Skeletal muscle tissue (tissue), 3 donors: ENCODE measurements at regions not wholly inside any gene's neighbourhood (a gene's known extent, or its start where the extent isn't known, plus 50 kb on each side); places are given as distances from the start of the nearest gene placed in this dataset.
"Not testable (repeated sequence)": the region's sequence is repeated elsewhere in the genome, so short reads cannot be mapped to it uniquely, and the experiment has no call there.

Experiments used
- H3K27ac ChIP-seq: one replicate; pipeline ENCODE4 v1.7.0; 2013; ENCODE audit warnings: mild to moderate bottlenecking, low read depth, low read length, inconsistent platforms
- H3K27me3 ChIP-seq, 3 donors: one replicate each; pipeline ENCODE4 v1.7.0; 2013; ENCODE audit warnings: low read length in 3 of 3; ENCODE audit not compliant: control insufficient read depth in 3 of 3, insufficient read depth in 3 of 3
- H3K36me3 ChIP-seq, 3 donors: one replicate each; pipeline ENCODE4 v1.7.0; 2013; ENCODE audit warnings: low read length in 3 of 3; ENCODE audit not compliant: control insufficient read depth in 3 of 3, insufficient read depth in 3 of 3
- H3K4me1 ChIP-seq, 3 donors: one replicate each; pipeline ENCODE4 v1.7.0; 2013; ENCODE audit warnings: low read length in 3 of 3, mild to moderate bottlenecking in 3 of 3; ENCODE audit not compliant: control insufficient read depth in 3 of 3, insufficient read depth in 3 of 3
- H3K4me3 ChIP-seq, 3 donors: one replicate each; pipeline ENCODE4 v1.7.0; 2013; ENCODE audit warnings: low read length in 3 of 3
- H3K9ac ChIP-seq, 3 donors: one replicate each; pipeline ENCODE4 v1.7.0; 2013; ENCODE audit warnings: low read length in 3 of 3, mild to moderate bottlenecking in 3 of 3, moderate library complexity in 2 of 3, low read depth in 1 of 3
- H3K9me3 ChIP-seq, 3 donors: one replicate each; pipeline ENCODE4 v1.7.0; 2013; ENCODE audit warnings: low read length in 3 of 3; ENCODE audit not compliant: control insufficient read depth in 3 of 3
- donor health status: Osteomylitis.

DNA sequence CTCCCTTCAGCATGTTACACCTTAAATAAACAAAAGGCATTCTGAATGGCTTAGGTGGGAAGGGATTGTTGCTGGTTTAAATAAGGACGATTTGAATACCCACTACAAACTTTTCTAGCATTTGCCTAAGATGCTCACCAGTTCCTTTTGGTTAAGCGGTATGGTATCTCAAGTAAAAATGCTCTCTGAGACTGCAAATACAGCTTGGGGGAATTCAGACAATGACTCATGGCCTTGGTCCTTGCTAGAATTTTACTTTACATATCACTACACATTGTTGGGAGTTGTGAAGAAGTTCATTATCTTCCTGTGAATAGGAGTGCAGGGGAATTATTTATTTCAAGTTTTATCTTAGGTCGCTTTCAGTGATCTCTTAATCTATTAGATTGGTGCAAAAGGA, 670.7 kb downstream of the UTRN start:
- Histone ChIP-seq H3K4me3 (no peak overlapping the region), H3K27me3 (no peaks in the 10 kb centered on the region), H3K4me1 (no peaks in the 10 kb centered on the region), H3K9me3 (no peaks in the 10 kb centered on the region), H3K36me3 (no peaks in the 10 kb centered on the region), H3K9ac (no peak overlapping the region), H3K27ac (no peak overlapping the region)

GRCh38 chr6:144956697-144957096, 671.6 kb downstream of the UTRN start:
- not testable (repeated sequence) for H3K27me3 ChIP-seq, H3K4me1 ChIP-seq, H3K36me3 ChIP-seq, H3K4me3 ChIP-seq, H3K27ac ChIP-seq, H3K9ac ChIP-seq, H3K9me3 ChIP-seq

DNA sequence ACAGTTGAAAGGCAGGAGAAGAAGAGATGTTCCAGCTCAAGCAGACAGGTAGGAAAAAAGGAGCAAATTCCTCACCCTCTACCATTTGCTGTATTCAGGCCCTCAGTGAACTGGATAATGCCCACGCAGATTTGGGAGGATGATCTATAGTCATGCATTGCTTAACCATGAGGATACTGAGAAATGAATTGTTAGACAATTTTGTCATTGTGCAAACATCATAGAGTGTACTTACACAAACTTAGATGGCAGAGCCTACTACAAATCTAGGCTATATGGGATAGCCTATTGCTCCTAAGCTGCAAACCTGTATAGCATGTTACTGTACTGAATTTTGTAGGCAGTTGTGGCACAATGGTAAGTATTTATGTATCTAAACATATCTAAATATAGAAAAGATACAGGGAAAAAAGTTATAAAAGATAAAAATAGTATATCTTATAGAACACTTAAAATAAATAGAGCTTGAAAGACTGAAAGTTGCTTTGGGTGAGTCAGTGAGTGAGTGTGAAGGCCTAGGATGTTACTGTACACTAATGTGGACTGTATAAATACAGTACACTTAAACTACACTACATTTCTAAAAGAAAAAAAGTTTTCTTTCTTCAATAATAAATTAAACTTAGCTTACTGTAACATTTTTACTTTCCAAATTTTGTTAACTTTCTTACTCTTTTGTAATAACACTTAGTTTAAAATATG, 672.3 kb downstream of the UTRN start:
- Histone ChIP-seq H3K9me3 (no peaks in the 10 kb centered on the region), H3K36me3 (no peaks in the 10 kb centered on the region), H3K4me1 (no peaks in the 10 kb centered on the region), H3K27me3 (no peaks in the 10 kb centered on the region), H3K4me3 (no peak overlapping the region), H3K27ac (no peak overlapping the region), H3K9ac (no peak overlapping the region)

DNA sequence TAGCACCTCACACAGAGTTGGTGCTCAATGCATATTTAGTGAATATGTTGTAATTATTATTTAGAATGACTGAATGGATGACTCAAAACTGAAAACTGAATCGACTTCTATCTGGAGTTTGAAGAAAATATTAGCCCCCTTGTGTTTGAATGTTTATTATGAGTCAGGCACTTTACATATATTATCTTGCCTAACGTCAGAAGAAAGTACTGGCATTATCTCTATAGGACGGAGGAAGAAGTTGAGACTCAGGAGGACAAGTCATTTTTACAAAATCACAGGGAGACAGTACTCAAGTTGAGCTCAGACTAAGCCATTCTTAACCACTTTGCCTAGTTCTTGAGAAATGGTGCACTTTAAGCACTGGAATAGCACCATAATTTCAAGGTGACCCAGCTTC, 684.0 kb downstream of the UTRN start:
- H3K27me3 ChIP-seq: no peaks in the 10 kb centered on the region
- H3K9me3 ChIP-seq: no peaks in the 10 kb centered on the region
- no peak overlapping the region for H3K4me3 ChIP-seq
- no peaks in the 10 kb centered on the region for H3K36me3 ChIP-seq
- no peaks in the 10 kb centered on the region for H3K4me1 ChIP-seq
- no peak overlapping the region for H3K9ac ChIP-seq
- no peak overlapping the region for H3K27ac ChIP-seq

GRCh38 chr6:144969602-144970272, 684.6 kb downstream of the UTRN start:
- H3K27me3 ChIP-seq: no peaks in the 10 kb centered on the region
- no peak overlapping the region for H3K4me3 ChIP-seq
- no peaks in the 10 kb centered on the region for H3K9me3 ChIP-seq
- H3K4me1 ChIP-seq: no peaks in the 10 kb centered on the region
- H3K36me3 ChIP-seq: no peaks in the 10 kb centered on the region
- H3K9ac ChIP-seq: no peak overlapping the region
- no peak overlapping the region for H3K27ac ChIP-seq

GRCh38 chr6:144977250-144977864, 692.2 kb downstream of the UTRN start:
- not testable (repeated sequence) for H3K4me1 ChIP-seq, H3K4me3 ChIP-seq, H3K27me3 ChIP-seq, H3K9ac ChIP-seq, H3K27ac ChIP-seq, H3K36me3 ChIP-seq, H3K9me3 ChIP-seq

DNA sequence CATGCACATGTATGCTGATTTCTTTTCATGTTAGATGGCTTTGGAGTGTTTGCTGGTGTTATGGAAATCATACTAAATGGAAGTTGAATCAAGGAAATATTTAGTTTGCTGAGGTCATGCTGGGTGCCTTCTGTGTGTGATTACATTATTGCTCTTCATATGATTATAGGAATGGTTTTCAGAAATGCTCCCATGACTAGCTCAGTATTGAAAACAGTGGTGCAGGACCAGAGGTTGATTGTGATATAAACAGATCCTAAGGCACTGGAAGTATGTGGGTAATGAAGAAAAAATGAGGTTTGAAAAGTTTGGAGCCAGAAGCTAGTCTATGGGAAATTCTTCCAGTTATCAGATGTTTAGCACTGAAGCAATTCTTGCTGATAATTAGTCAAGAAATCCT, 693.1 kb downstream of the UTRN start:
- Histone ChIP-seq H3K4me1 (no peaks in the 10 kb centered on the region), H3K9ac (no peak overlapping the region), H3K9me3 (no peaks in the 10 kb centered on the region), H3K27me3 (no peaks in the 10 kb centered on the region), H3K4me3 (no peak overlapping the region), H3K36me3 (no peaks in the 10 kb centered on the region), H3K27ac (no peak overlapping the region)

GRCh38 chr6:144986271-144986670, 701.1 kb downstream of the UTRN start:
- Histone ChIP-seq H3K27ac (no peak overlapping the region), H3K4me3 (no peak overlapping the region), H3K36me3 (no peaks in the 10 kb centered on the region), H3K9me3 (no peaks in the 10 kb centered on the region), H3K4me1 (no peaks in the 10 kb centered on the region), H3K27me3 (no peaks in the 10 kb centered on the region), H3K9ac (no peak overlapping the region)

GRCh38 chr6:144989319-144990107, 704.4 kb downstream of the UTRN start:
- Histone ChIP-seq H3K27ac (no peak overlapping the region), H3K27me3 (no peaks in the 10 kb centered on the region), H3K4me3 (no peak overlapping the region), H3K9ac (no peak overlapping the region), H3K9me3 (no peaks in the 10 kb centered on the region), H3K4me1 (no peaks in the 10 kb centered on the region), H3K36me3 (no peaks in the 10 kb centered on the region)

GRCh38 chr6:144990784-144991183, 705.6 kb downstream of the UTRN start:
- H3K9me3 ChIP-seq: no peaks in the 10 kb centered on the region
- no peaks in the 10 kb centered on the region for H3K36me3 ChIP-seq
- H3K4me3 ChIP-seq: no peak overlapping the region
- H3K27ac ChIP-seq: no peak overlapping the region
- no peaks in the 10 kb centered on the region for H3K27me3 ChIP-seq
- H3K9ac ChIP-seq: no peak overlapping the region
- no peaks in the 10 kb centered on the region for H3K4me1 ChIP-seq
